ENCODE measurements at regions not wholly inside any gene's neighbourhood (a gene's known extent, or its start where the extent isn't known, plus 50 kb on each side); places are given as distances from the start of the nearest gene placed in this dataset.

GRCh38 chr1:188599313-188599712, 1770.6 kb downstream of the PLA2G4A start:
- TF ChIP-seq ZBTB7A (IDR thresholded peaks at IDR 0.05; ENCODE audit: low read depth) (no peak), TCF12 (IDR thresholded peaks at IDR 0.05; ENCODE audit: low read depth) (no peak), CEBPB (IDR thresholded peaks at IDR 0.05) (no peak), REST (IDR thresholded peaks at IDR 0.05; ENCODE audit: low read depth) (no peak), EGR1 (IDR thresholded peaks at IDR 0.05) (no peak), YY1 (IDR thresholded peaks at IDR 0.05; ENCODE audit: low read depth) (no peak), RAD21 (IDR thresholded peaks at IDR 0.05; ENCODE audit: low read depth) (no peak), FOXM1 (IDR thresholded peaks at IDR 0.05; ENCODE audit: borderline replicate concordance, low read depth) (no peak), NFIC (IDR thresholded peaks at IDR 0.05) (no peak)
